HS-5 (cell line): ENCODE measurements at regions not wholly inside any gene's neighbourhood (a gene's known extent, or its start where the extent isn't known, plus 50 kb on each side); places are given as distances from the start of the nearest gene placed in this dataset.
"Not testable (repeated sequence)": the region's sequence is repeated elsewhere in the genome, so short reads cannot be mapped to it uniquely, and the experiment has no call there.

ENCODE experiments used
- DNase-seq: peaks from one replicate; pipeline ENCODE4 v3.0.0-alpha.2; 2012; ENCODE audit warnings: low read depth

DNA sequence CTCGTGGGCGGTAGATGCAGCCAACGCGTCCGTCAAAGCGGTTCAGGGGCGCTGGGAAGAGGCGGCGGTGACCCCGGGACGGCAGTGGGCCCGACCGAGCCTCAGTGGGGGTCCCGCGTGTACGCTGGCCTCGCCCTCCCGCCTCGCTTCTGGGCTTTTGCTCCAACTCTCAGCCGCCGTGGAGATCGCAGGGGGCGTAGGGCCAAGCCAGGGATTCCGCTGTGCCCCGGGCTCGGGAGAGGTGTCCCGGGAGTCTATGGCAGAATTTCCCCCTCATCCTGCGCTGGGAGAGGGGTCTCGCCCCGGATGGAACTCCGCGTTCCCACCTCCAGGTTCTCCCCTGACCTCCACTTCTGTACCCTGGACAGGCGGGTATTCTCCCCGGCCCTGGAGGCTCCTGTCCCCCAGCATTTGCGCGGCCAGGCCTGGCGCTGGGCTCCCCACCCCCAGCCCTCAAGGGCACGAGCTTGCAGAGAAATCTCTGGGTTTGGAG is 131.9 kb downstream of the MRPL36 start:
- no peak for DNase-seq

- DNase-seq: no peak
These were observed 132.6 kb downstream of the MRPL36 start for GRCh38 chr5:1666812-1667588.

DNA sequence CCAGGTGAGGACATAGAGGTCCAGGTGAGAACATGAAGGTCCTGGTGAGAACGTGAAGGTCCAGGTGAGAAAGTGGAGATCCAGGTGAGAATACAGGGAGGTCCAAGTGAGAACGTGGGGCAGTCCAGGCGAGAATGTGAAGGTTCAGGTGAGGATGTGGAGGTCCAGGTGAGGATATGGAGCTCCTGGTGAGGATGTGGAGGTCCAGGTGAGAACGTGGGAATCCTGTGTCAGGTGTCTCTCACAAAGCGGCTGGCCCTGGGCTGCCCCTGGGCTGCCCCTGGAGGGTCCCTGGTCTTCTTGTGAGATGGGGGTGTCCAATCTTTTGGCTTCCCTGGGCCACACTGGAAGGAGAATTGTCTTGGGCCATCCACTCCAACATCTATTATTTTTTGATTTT is 133.4 kb downstream of the MRPL36 start:
- DNase-seq: no peak

GRCh38 chr5:1665803-1666202 is 133.8 kb downstream of the MRPL36 start:
- DNase-seq: no peak

DNA sequence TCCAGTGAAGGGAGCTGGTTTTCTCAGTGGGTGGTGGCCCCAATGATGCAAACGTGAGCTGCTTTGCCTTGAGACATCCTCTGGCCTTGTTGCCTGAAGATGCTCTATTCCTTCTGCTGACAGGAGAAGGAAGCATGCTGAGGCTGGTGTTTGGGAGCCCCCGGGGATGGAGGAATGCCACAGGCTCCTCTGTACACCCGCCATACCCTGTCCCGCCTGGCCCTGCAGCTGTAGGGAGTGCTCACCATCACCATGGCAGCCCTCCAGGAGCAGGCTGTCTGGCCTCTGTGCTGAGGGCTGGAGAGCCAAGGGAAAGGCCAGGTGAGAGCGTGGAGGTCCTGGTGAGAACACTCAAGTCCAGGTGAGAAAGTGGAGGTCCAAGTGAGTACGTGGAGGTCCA is 134.4 kb downstream of the MRPL36 start:
- DNase-seq: no peak

DNA sequence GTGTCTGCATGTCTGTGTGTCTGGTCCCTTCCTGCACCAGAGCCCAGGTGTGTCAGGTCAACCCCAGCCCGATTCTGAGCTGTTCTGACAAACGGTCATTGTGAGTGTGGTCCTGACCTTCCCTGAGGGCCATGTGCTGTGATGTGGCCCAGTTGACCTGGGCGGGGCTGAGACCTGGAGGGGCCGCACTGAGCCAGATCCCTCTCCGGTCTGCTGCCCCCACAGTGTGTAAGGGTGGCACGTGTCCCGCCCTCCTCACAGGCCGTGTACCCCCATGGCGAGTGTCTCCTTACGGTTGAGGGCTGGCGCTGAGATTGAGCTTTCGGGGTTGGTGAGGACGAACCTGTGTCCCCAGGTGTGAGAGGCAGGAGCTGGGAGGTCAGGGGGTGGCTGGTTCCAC is 136.5 kb downstream of the MRPL36 start:
- DNase-seq: no peak

GRCh38 chr5:1662559-1663085 is 137.0 kb downstream of the MRPL36 start:
- no peak for DNase-seq

DNA sequence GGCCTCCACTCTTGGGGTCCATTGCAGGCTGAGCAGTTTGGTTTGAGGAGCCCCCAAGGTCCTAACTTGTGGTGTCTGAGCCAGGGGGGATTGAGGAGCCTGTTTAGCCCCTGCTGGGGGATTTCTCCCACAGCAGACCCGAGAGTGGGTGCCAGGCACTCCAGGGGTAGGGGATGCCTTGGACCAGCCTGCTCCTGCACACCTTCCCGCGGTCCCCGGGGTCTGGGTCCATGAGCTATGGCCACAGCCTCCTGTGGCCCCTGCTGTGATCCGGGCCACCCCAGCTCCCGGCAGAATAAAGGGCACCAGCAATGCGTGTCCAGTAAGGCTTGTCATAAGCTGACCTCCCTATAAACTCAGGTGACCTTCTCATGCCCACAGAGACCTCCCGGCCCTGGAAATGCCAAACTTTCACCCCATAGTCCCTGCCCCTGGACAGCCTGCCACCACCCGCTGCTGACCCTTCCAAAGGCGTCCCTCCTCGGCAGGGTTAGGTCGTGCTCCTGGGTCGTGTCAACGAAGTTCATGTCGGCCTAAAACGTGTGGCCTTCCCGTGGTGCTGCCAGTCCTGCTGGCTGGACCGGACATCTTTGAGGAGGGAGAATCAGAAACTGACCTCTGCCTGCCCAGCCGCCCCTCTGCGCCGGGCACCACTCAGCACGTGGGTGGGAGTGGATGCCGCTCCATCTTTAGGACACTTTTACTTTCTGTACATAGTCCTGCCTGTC is 137.6 kb downstream of the MRPL36 start:
- no peak for DNase-seq

DNA sequence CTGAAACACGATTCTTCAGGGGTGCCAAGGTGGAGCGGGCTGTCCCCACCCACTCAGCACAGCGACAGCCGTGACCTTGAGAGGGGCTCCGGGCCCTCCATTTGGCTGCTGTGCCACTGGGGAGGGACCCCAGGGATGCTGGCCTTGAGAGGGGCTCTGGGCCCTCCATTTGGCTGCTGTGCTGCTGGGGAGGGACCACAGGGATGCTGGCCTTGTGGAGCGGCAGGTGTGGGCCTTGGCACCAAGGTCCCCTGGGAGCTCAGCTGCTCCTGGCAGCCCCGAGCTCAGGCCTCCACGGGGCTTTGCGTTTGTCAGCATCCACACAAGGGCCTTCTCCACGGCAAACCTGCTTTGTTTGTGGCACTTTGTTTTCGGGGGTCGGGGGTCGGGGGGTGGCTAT is 137.6 kb upstream of the LPCAT1 start:
- no peak for DNase-seq

- no peak for DNase-seq
These were observed 136.8 kb upstream of the LPCAT1 start for GRCh38 chr5:1660511-1660910.

- DNase-seq: no peak
These were observed 136.2 kb upstream of the LPCAT1 start for GRCh38 chr5:1660001-1660400.

DNA sequence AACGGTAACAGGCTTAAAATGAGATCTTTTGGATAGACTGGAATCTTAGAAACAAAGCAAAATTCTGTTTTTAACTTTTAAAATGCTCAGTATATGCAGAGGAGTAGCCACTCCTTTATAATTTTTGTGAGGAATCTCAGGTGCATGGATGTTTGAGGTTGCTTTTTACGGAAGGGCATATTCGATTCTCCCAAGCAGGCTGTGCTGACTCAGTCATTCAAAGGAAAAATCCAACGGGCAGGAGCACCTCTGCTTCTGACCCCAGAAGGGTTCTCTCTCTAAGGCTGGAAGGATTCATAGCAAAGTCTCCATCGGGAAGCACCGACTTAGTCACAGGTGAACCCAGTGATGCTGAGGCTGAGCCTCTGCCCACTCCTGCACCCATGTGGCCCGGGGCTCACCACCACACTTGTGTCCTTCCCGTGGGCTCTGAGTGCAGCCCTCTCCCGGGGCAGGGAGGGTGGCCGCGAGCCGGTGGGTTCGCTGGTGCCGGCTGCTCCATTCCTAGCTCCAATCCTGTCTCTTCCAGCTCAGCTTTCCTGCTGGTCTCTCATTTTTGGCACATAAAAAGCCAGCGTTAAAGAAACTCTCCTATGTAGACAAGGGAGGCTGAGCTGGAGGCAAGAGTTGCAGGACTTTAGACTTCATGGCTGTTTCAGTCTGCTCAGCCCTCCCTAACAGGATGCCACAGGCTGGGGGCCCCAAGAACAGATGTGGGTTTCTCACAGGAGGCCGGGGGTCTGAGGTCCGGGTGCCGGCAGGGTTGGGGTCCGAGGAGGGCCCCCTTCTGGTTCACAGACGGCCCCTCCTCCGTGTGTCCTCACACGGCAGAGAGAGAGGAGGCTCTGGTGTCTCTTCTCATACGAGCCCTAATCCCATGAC is 135.6 kb upstream of the LPCAT1 start:
- DNase-seq: no peak

DNA sequence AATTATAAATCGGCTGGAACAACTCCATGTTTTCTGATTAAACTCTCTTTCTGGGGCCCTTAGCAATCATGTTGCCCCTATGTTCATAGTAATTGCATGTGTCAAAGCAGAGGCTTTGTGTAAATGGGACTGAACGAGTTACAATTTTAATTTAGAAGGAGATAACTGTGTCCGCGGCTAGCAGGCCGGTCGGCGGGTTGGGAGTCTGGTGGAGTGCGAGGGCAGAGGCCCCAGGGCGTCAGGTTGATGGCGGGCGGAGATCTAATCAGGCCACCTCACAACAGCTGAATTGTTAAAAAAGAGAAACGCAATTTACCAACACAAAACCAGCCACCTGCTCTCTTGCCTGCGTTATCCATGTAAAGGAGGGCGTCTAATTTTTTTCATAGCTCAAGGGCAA is 134.9 kb upstream of the LPCAT1 start:
- DNase-seq: no peak

DNA sequence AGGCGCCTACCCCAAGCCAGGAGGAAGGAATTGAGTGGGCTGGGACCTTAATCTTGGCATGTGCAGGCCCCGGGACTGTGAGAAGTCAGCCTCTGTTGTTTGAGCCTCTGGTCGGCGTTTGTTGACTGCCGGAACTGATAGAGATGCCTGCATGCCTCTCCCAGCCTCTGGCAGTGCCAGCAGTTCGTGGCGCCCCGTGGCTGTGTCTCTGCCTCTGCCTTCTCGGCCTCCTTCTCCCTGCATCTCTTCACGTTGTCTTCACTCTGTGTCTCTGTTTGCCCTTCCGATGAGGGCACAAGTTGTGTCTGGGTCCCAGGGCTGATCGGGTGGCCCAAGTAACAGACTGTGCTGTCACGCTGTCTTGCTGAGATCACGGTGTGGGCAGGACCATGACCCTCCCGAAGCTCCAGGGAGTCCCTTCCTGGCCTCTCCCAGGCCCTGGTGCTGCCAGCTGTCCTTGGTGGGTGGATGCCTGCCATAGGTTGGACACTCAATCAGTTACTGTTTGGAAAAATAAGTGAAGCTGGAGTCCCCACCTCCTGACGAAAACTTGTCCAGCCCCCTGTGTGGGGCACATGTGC is 133.5 kb upstream of the LPCAT1 start:
- DNase-seq: no peak

GRCh38 chr5:1656271-1656975 is 132.7 kb upstream of the LPCAT1 start:
- no peak for DNase-seq

GRCh38 chr5:1655496-1656270 is 131.9 kb upstream of the LPCAT1 start:
- DNase-seq: no peak

GRCh38 chr5:1654786-1655495 is 131.2 kb upstream of the LPCAT1 start:
- no peak for DNase-seq

- not testable (repeated sequence) for DNase-seq
These were observed 130.2 kb upstream of the LPCAT1 start for GRCh38 chr5:1653698-1654651.
